Ovary (tissue), 7 donors: ENCODE measurements at regions not wholly inside any gene's neighbourhood (a gene's known extent, or its start where the extent isn't known, plus 50 kb on each side); places are given as distances from the start of the nearest gene placed in this dataset.
A peak's percentile ranks its signal among the peaks of the same experiment; 100 is the strongest.

Experiments
- DNase-seq, 5 donors: peaks; one replicate each; pipeline ENCODE4 v3.0.0-alpha.2; 2019 to 2020
- H3K27ac ChIP-seq, 2 donors: fragments of 200-600 bp; one replicate each; pipeline versions ENCODE4 v1.5.1 to v1.8.0; 2019 to 2022
- H3K27me3 ChIP-seq: fragments of 200-600 bp; one replicate; pipeline ENCODE4 v1.8.0; 2022
- H3K36me3 ChIP-seq: fragments of 200-600 bp; sonication (generic); one replicate; pipeline ENCODE4 v1.5.1; 2019
- H3K4me1 ChIP-seq: one replicate; pipeline ENCODE4 v1.8.1; 2013; ENCODE audit warnings: mild to moderate bottlenecking, moderate library complexity; ENCODE audit not compliant: insufficient read depth
- H3K4me3 ChIP-seq: fragments of 200-600 bp; sonication (generic); one replicate; pipeline ENCODE4 v1.5.1; 2017
- H3K9me3 ChIP-seq, 2 donors: fragments of 200-600 bp in 1 of 2; sonication (generic) in 1 of 2; one replicate each; pipeline versions ENCODE4 v1.5.1 to v1.8.1; 2013 to 2019; ENCODE audit warnings: mild to moderate bottlenecking in 1 of 2, moderate library complexity in 1 of 2
- EP300 ChIP-seq: sonication (generic); formaldehyde crosslinking; IDR thresholded peaks from one replicate; pipeline ENCODE4 v1.6.1; 2017; ENCODE audit warnings: antibody characterized with exemption
- POLR2A ChIP-seq: fragments of 450-650 bp; IDR thresholded peaks from one replicate; pipeline ENCODE4 v1.6.1; 2017; ENCODE audit warnings: antibody characterized with exemption, mild to moderate bottlenecking, moderate library complexity
- WGBS, 3 donors: extraction: QIAGEN DNeasy Blood & Tissue Kit in 1 of 3; methylation state at CpG; one replicate each; pipeline versions ENCODE4 v1.1.5 to v1.1.7; 2013 to 2017; 5-methylcytosine and 5-hydroxymethylcytosine counted together
- intact Hi-C, 4 donors: fragments of 100-400 bp; cut with DNase I; formaldehyde crosslinking; loops; one replicate each; pipeline versions ENCODE4 v1.11.0 to v1.15.1; 2022 to 2023
- TF ChIP-seq, protein P1 (sequence below), 3 donors: fragments of 450-650 bp in 2 of 3; fragments of 200-600 bp in 1 of 3; IDR thresholded peaks; one replicate each; pipeline versions ENCODE4 v1.5.1 to v1.8.0; 2016 to 2022; ENCODE audit warnings: antibody characterized with exemption in 3 of 3, mild to moderate bottlenecking in 1 of 3
- donor health status: DM: no; HTN: no; CAD: no; lungs with moderate emphysema.
- donor health status: DM: no; HTN: no; CAD: no.
- donor health status: Bipolar disorder and iron deficiency.
- donor health status: DM: no; HTN: no; CAD: no.
- donor health status: DM: yes; HTN: yes; CAD: no.

- no peak for TF ChIP-seq POLR2A
- TF ChIP-seq, protein P1, sequence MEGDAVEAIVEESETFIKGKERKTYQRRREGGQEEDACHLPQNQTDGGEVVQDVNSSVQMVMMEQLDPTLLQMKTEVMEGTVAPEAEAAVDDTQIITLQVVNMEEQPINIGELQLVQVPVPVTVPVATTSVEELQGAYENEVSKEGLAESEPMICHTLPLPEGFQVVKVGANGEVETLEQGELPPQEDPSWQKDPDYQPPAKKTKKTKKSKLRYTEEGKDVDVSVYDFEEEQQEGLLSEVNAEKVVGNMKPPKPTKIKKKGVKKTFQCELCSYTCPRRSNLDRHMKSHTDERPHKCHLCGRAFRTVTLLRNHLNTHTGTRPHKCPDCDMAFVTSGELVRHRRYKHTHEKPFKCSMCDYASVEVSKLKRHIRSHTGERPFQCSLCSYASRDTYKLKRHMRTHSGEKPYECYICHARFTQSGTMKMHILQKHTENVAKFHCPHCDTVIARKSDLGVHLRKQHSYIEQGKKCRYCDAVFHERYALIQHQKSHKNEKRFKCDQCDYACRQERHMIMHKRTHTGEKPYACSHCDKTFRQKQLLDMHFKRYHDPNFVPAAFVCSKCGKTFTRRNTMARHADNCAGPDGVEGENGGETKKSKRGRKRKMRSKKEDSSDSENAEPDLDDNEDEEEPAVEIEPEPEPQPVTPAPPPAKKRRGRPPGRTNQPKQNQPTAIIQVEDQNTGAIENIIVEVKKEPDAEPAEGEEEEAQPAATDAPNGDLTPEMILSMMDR (IDR thresholded peaks at IDR 0.05) = no peak
- no peak for TF ChIP-seq EP300
- no peaks in the 10 kb centered on the region for H3K36me3 ChIP-seq
- WGBS, 3 donors = 94 to 98% (median 97%) methylated on average over 3 of the region's 3 CpGs
- no peaks in the 10 kb centered on the region for H3K9me3 ChIP-seq
- DNase-seq = no peak
- no peak overlapping the region for H3K4me3 ChIP-seq
- H3K4me1 ChIP-seq = no peaks in the 10 kb centered on the region
- H3K27ac ChIP-seq = no peak overlapping the region
- no peaks in the 10 kb centered on the region for H3K27me3 ChIP-seq
- intact Hi-C loops = no loop called here
These were observed 312.5 kb upstream of the ANO3 start for GRCh38 chr11:26019386-26019785.

- Histone ChIP-seq H3K4me1 (no peaks in the 10 kb centered on the region), H3K36me3 (no peaks in the 10 kb centered on the region), H3K9me3 (no peaks in the 10 kb centered on the region), H3K27me3 (no peaks in the 10 kb centered on the region), H3K27ac (no peak overlapping the region), H3K4me3 (no peak overlapping the region)
- TF ChIP-seq, protein P1 (IDR thresholded peaks at IDR 0.05) = no peak
- TF ChIP-seq EP300 = no peak
- TF ChIP-seq POLR2A = no peak
- WGBS, 3 donors = 86 to 98% (median 94%) methylated on average over 1 of the region's 1 CpG
- intact Hi-C loops = no loop called here
- no peak for DNase-seq
These were observed 310.9 kb upstream of the ANO3 start for GRCh38 chr11:26021017-26021416.

GRCh38 chr11:26023057-26023456 is 308.9 kb upstream of the ANO3 start:
- 5 to 9% (median 5%) methylated on average over 2 of the region's 2 CpGs for WGBS, 3 donors
- Histone ChIP-seq H3K36me3 (no peaks in the 10 kb centered on the region), H3K27me3 (no peaks in the 10 kb centered on the region), H3K27ac (peak overlapping the region in 1 of 2 donors; percentile 3), H3K4me1 (no peaks in the 10 kb centered on the region), H3K9me3 (no peaks in the 10 kb centered on the region), H3K4me3 (no peak overlapping the region)
- no peak for DNase-seq
- TF ChIP-seq EP300 (no peak), POLR2A (no peak)
- TF ChIP-seq, protein P1 (IDR thresholded peaks at IDR 0.05) = no peak
- intact Hi-C loops = no loop called here

GRCh38 chr11:26025676-26026075 is 306.3 kb upstream of the ANO3 start:
- no peaks in the 10 kb centered on the region for H3K36me3 ChIP-seq
- no peak overlapping the region for H3K27ac ChIP-seq
- H3K9me3 ChIP-seq = no peaks in the 10 kb centered on the region
- H3K4me1 ChIP-seq = no peaks in the 10 kb centered on the region
- DNase-seq = no peak
- TF ChIP-seq, protein P1 (IDR thresholded peaks at IDR 0.05) = no peak
- TF ChIP-seq POLR2A (no peak), EP300 (no peak)
- intact Hi-C loops = no loop called here
- H3K27me3 ChIP-seq = no peaks in the 10 kb centered on the region
- H3K4me3 ChIP-seq = no peak overlapping the region
- WGBS, 3 donors = 85 to 95% (median 88%) methylated on average over 2 of the region's 2 CpGs

- no peaks in the 10 kb centered on the region for H3K9me3 ChIP-seq
- intact Hi-C loops = no loop called here
- no peaks in the 10 kb centered on the region for H3K27me3 ChIP-seq
- no peaks in the 10 kb centered on the region for H3K4me1 ChIP-seq
- no peak overlapping the region for H3K27ac ChIP-seq
- no peak for DNase-seq
- H3K36me3 ChIP-seq = no peaks in the 10 kb centered on the region
- TF ChIP-seq EP300 (no peak), POLR2A (no peak)
- TF ChIP-seq, protein P1 (IDR thresholded peaks at IDR 0.05) = no peak
- 77 to 82% (median 81%) methylated on average over 1 of the region's 1 CpG for whole genome bisulfite sequencing, 3 donors
- no peak overlapping the region for H3K4me3 ChIP-seq
These were observed 305.9 kb upstream of the ANO3 start for GRCh38 chr11:26026078-26026477.
